ENCODE measurements at regions not wholly inside any gene's neighbourhood (a gene's known extent, or its start where the extent isn't known, plus 50 kb on each side); places are given as distances from the start of the nearest gene placed in this dataset.

GRCh38 chr2:137846993-137847392 is 117.3 kb upstream of the HNMT start:
- no peak for DNase-seq (ENCODE audit: extremely low spot score)
- ChIA-PET CTCF (interaction anchor here (0.5 kb wide), 1 partner anchor 695 kb away, joined by 5 read pairs; no protein-coding TSS in a partner anchor), POLR2A (no interaction called here)
- TF ChIP-seq TARDBP (IDR thresholded peaks at IDR 0.05) (no peak), FOXA1 (IDR thresholded peaks at IDR 0.05) (no peak), L3MBTL2 (conservative IDR thresholded peaks at IDR 0.05) (no peak), HDGF (IDR thresholded peaks at IDR 0.05; ENCODE audit: borderline replicate concordance) (no peak), SUZ12 (IDR thresholded peaks at IDR 0.05) (no peak), FOXM1 (IDR thresholded peaks at IDR 0.05; ENCODE audit: borderline replicate concordance) (no peak), NFRKB (IDR thresholded peaks at IDR 0.05) (no peak), SP1 (IDR thresholded peaks at IDR 0.05) (no peak), CTBP1 (IDR thresholded peaks at IDR 0.05; ENCODE audit: borderline replicate concordance) (no peak), ZNF384 (IDR thresholded peaks at IDR 0.05) (no peak), FOXK2 (IDR thresholded peaks at IDR 0.05) (no peak), ARNT (IDR thresholded peaks at IDR 0.05) (no peak), ELF4 (IDR thresholded peaks at IDR 0.05) (no peak), LEF1 (IDR thresholded peaks at IDR 0.05; ENCODE audit: borderline replicate concordance) (no peak), BHLHE40 (IDR thresholded peaks at IDR 0.05; ENCODE audit: borderline replicate concordance) (no peak)
- TF ChIP-seq, protein P1, sequence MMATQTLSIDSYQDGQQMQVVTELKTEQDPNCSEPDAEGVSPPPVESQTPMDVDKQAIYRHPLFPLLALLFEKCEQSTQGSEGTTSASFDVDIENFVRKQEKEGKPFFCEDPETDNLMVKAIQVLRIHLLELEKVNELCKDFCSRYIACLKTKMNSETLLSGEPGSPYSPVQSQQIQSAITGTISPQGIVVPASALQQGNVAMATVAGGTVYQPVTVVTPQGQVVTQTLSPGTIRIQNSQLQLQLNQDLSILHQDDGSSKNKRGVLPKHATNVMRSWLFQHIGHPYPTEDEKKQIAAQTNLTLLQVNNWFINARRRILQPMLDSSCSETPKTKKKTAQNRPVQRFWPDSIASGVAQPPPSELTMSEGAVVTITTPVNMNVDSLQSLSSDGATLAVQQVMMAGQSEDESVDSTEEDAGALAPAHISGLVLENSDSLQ (IDR thresholded peaks at IDR 0.05) = no peak

- no peak for DNase-seq (ENCODE audit: extremely low spot score)
- TF ChIP-seq BHLHE40 (IDR thresholded peaks at IDR 0.05; ENCODE audit: borderline replicate concordance) (no peak), LEF1 (IDR thresholded peaks at IDR 0.05; ENCODE audit: borderline replicate concordance) (no peak), FOXA1 (IDR thresholded peaks at IDR 0.05) (no peak), FOXM1 (IDR thresholded peaks at IDR 0.05; ENCODE audit: borderline replicate concordance) (no peak)
- ChIA-PET POLR2A (no interaction called here), CTCF (interaction anchor here (0.5 kb wide), 1 partner anchor 695 kb away, joined by 5 read pairs; no protein-coding TSS in a partner anchor)
Measured at GRCh38 chr2:137847443-137847842, 116.8 kb upstream of the HNMT start.

- no peak for TF ChIP-seq L3MBTL2 (conservative IDR thresholded peaks at IDR 0.05)
- TF ChIP-seq BHLHE40 (IDR thresholded peaks at IDR 0.05; ENCODE audit: borderline replicate concordance) = no peak
- TF ChIP-seq NFRKB (IDR thresholded peaks at IDR 0.05) = no peak
- no peak for TF ChIP-seq HDGF (IDR thresholded peaks at IDR 0.05; ENCODE audit: borderline replicate concordance)
- no peak for TF ChIP-seq SP1 (IDR thresholded peaks at IDR 0.05)
- POLR2A ChIA-PET = no interaction called here
- DNase-seq (ENCODE audit: extremely low spot score) = no peak
- CTCF ChIA-PET = no interaction called here
Measured at GRCh38 chr2:137857881-137858280, 106.4 kb upstream of the HNMT start.

GRCh38 chr2:137862651-137863050 is 101.6 kb upstream of the HNMT start:
- TF ChIP-seq, protein P1 (IDR thresholded peaks at IDR 0.05) = no peak
- TF ChIP-seq L3MBTL2 (conservative IDR thresholded peaks at IDR 0.05) (no peak), HDGF (IDR thresholded peaks at IDR 0.05; ENCODE audit: borderline replicate concordance) (no peak), CTBP1 (IDR thresholded peaks at IDR 0.05; ENCODE audit: borderline replicate concordance) (no peak), SP1 (IDR thresholded peaks at IDR 0.05) (no peak), NFRKB (IDR thresholded peaks at IDR 0.05) (no peak), BHLHE40 (IDR thresholded peaks at IDR 0.05; ENCODE audit: borderline replicate concordance) (no peak), FOXM1 (IDR thresholded peaks at IDR 0.05; ENCODE audit: borderline replicate concordance) (no peak), ELF4 (IDR thresholded peaks at IDR 0.05) (no peak), FOXA1 (IDR thresholded peaks at IDR 0.05) (no peak), ARNT (IDR thresholded peaks at IDR 0.05) (no peak), ZNF384 (IDR thresholded peaks at IDR 0.05) (no peak), LEF1 (IDR thresholded peaks at IDR 0.05; ENCODE audit: borderline replicate concordance) (no peak), TARDBP (IDR thresholded peaks at IDR 0.05) (no peak)
- ChIA-PET CTCF (interaction anchor here (1.5 kb wide), 1 partner anchor 965 kb away, joined by 7 read pairs; no protein-coding TSS in a partner anchor), POLR2A (no interaction called here)
- no peak for DNase-seq (ENCODE audit: extremely low spot score)

DNA sequence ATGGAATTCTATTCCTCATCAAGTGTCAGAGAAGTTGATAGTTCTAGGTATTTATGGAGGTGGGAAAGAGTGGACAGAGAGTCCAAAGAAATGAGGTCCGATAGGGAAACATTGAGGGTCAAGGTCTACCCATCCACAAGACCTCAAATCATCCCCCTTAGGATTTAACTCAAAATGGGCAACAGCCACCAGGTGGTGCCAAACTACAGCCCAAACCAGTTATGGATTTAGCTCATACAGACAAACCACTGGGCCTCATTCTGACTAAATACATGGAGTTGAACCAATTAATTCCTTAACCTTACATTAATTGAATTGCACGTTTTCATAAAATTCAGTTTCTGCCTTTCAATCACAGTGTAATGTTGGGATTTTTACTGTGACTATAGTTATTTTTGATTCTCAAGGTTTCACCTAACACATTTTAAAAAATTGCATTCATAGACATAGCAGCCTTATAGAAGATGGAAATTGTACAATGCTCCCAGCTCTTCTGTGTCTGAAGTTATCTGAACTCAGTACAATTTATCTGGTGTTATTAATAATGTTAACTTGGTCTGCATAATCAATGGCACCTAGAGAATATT is 98.2 kb upstream of the HNMT start:
- TF ChIP-seq BHLHE40 (IDR thresholded peaks at IDR 0.05; ENCODE audit: borderline replicate concordance) = no peak
- TF ChIP-seq TARDBP (IDR thresholded peaks at IDR 0.05) = no peak
- TF ChIP-seq ARNT (IDR thresholded peaks at IDR 0.05) = no peak
- TF ChIP-seq, protein P1 (IDR thresholded peaks at IDR 0.05) = no peak
- no peak for TF ChIP-seq ELF4 (IDR thresholded peaks at IDR 0.05)
- ChIA-PET POLR2A (no interaction called here), CTCF (interaction anchor here (0.5 to 2.1 kb wide), 6 partner anchors 13 to 1071 kb away, joined by 3 to 20 read pairs (median 3); no protein-coding TSS in a partner anchor)
- peak; percentile 45 for DNase-seq (ENCODE audit: extremely low spot score)

GRCh38 chr2:137870682-137871081 is 93.6 kb upstream of the HNMT start:
- no peak for TF ChIP-seq ELF4 (IDR thresholded peaks at IDR 0.05)
- no peak for TF ChIP-seq ARNT (IDR thresholded peaks at IDR 0.05)
- TF ChIP-seq HDGF (IDR thresholded peaks at IDR 0.05; ENCODE audit: borderline replicate concordance) = no peak
- no peak for TF ChIP-seq BHLHE40 (IDR thresholded peaks at IDR 0.05; ENCODE audit: borderline replicate concordance)
- TF ChIP-seq L3MBTL2 (conservative IDR thresholded peaks at IDR 0.05) = no peak
- no peak for TF ChIP-seq NFRKB (IDR thresholded peaks at IDR 0.05)
- TF ChIP-seq FOXM1 (IDR thresholded peaks at IDR 0.05; ENCODE audit: borderline replicate concordance) = no peak
- no peak for TF ChIP-seq SUZ12 (IDR thresholded peaks at IDR 0.05)
- TF ChIP-seq LEF1 (IDR thresholded peaks at IDR 0.05; ENCODE audit: borderline replicate concordance) = no peak
- TF ChIP-seq FOXK2 (IDR thresholded peaks at IDR 0.05) = no peak
- no peak for TF ChIP-seq FOXA1 (IDR thresholded peaks at IDR 0.05)
- no peak for TF ChIP-seq ZNF384 (IDR thresholded peaks at IDR 0.05)
- TF ChIP-seq, protein P1 (IDR thresholded peaks at IDR 0.05) = no peak
- no peak for TF ChIP-seq SP1 (IDR thresholded peaks at IDR 0.05)
- no peak for TF ChIP-seq CTBP1 (IDR thresholded peaks at IDR 0.05; ENCODE audit: borderline replicate concordance)
- TF ChIP-seq TARDBP (IDR thresholded peaks at IDR 0.05) = no peak
- POLR2A ChIA-PET = no interaction called here
- CTCF ChIA-PET = interaction anchor here (0.6 kb wide), 1 partner anchor 148 kb away, joined by 3 read pairs; no protein-coding TSS in a partner anchor
- DNase-seq (ENCODE audit: extremely low spot score) = no peak
